Ovary (tissue), 3 donors: ENCODE measurements at regions not wholly inside any gene's neighbourhood (a gene's known extent, or its start where the extent isn't known, plus 50 kb on each side); places are given as distances from the start of the nearest gene placed in this dataset.

Experiments
- POLR2A ChIP-seq: fragments of 450-650 bp; IDR thresholded peaks from one replicate; pipeline ENCODE4 v1.6.1; 2017; ENCODE audit warnings: antibody characterized with exemption, mild to moderate bottlenecking, moderate library complexity
- TF ChIP-seq, protein P1 (sequence below), 3 donors: fragments of 450-650 bp in 2 of 3; fragments of 200-600 bp in 1 of 3; IDR thresholded peaks; one replicate each; pipeline versions ENCODE4 v1.5.1 to v1.8.0; 2016 to 2022; ENCODE audit warnings: antibody characterized with exemption in 3 of 3, mild to moderate bottlenecking in 1 of 3
- donor health status: DM: no; HTN: no; CAD: no.

DNA sequence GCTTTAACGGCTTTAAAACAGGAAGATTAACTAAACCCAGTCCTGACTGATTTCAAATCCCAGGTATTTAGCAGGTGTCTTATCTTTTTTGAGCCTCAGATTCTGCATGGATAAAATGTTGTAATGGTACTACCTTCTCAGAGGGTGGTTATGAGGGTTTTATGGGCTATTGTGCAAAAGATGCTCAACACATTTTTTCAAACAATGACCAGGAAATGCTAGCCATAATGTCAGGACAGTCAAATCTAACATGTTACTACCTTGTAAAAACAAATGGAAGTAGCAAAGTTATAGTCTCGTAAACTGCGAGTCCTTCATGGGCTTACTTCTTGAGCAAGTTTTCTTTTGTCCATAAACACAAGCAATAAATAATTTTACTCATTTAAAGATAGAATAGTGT is 162.1 kb upstream of the TFPI start:
- TF ChIP-seq, protein P1, sequence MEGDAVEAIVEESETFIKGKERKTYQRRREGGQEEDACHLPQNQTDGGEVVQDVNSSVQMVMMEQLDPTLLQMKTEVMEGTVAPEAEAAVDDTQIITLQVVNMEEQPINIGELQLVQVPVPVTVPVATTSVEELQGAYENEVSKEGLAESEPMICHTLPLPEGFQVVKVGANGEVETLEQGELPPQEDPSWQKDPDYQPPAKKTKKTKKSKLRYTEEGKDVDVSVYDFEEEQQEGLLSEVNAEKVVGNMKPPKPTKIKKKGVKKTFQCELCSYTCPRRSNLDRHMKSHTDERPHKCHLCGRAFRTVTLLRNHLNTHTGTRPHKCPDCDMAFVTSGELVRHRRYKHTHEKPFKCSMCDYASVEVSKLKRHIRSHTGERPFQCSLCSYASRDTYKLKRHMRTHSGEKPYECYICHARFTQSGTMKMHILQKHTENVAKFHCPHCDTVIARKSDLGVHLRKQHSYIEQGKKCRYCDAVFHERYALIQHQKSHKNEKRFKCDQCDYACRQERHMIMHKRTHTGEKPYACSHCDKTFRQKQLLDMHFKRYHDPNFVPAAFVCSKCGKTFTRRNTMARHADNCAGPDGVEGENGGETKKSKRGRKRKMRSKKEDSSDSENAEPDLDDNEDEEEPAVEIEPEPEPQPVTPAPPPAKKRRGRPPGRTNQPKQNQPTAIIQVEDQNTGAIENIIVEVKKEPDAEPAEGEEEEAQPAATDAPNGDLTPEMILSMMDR (IDR thresholded peaks at IDR 0.05): no peak
- TF ChIP-seq POLR2A: no peak
